ENCODE measurements at regions not wholly inside any gene's neighbourhood (a gene's known extent, or its start where the extent isn't known, plus 50 kb on each side); places are given as distances from the start of the nearest gene placed in this dataset.
"Not testable (repeated sequence)": the region's sequence is repeated elsewhere in the genome, so short reads cannot be mapped to it uniquely, and the experiment has no call there.

DNA sequence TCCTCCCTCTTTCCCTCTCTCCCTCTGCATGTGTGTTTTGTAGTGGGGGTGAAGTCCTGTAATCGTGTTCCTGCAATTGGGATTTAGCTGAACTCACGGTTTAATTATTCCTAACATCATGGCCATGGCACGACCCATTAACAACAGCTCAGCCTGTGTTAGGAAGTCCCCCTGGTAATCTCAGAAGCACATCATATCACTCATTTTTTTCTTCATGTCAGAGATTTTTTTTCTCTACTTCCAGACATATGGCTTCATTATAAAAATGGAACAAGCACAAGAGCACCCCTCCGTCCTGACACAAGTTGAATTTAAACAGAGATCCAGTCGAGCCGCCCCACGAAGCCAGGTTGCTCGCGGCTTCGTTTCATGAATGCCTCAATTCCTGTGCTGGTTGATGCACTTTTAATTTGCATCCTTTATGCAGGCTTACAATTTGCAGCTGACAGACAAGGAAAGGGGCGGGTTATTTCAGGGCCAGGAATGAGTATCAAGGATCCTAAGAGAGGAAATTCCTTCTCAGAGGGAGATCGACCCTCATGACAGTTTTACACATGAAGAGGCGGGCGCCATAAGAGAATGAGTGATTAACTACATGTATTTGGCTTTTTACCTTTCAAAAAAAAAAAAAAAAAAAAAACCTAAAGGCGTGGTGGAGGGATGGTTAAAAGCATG lies 192.9 kb downstream of the MAF start:
- DNase-seq (ENCODE audit: low read depth) = no peak

DNA sequence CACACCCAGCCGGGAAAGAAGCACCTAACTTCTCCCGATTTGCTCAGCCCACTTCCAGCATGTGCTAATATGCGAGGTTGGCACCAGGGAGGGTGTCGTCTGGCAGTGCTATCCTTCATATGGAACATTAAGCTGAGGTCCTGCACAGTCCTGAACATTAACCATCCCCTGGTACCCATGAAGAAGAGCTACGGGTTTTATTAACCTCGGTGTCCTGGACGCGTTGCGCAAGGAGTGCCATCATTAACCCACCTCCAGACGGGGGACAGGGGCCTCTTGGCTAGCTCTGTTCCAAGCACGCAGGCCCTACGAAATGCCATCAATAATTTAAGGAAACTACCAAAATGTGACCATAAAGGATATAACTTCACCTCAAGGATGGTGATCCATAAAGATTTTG lies 193.5 kb downstream of the MAF start:
- no peak for DNase-seq (ENCODE audit: low read depth)

DNA sequence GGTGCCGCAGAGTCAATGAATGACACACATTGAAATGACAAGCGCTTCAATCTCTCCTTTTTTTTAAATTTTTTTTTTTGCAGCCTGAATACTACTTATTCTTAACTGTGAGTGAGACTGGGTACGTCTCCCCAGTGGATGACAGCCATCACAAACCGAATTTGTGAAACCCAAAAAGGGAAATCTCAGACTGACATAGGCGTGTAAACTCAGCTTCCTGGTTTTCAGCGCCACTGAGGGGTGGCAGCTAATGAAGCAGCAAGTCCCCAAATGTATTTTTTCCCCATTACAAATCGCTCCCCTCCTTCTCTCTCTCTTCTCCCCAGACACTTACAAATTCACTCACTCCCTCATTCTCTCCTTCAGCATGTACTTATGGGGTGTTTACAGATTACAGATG lies 196.0 kb downstream of the MAF start:
- DNase-seq (ENCODE audit: low read depth) = no peak

DNA sequence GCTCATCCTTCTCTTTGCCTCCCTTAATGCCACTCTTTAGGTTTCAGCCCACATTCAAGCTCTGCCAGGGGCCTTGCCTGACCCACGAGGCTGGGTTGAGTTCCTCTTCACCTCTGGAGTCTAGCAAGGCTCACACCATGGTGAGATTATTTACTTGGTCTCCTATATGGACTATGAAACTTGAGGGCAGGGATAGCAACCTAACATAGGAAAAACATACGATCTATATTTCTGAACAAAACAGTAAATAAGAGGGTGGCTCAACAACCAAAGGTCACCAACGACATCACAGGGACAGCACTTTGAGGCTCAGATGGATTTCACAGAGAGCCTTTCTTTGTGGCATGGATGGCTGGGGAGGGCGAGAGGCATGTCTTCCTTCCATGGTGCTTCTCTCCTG lies 197.0 kb downstream of the MAF start:
- DNase-seq (ENCODE audit: low read depth) = no peak

DNA sequence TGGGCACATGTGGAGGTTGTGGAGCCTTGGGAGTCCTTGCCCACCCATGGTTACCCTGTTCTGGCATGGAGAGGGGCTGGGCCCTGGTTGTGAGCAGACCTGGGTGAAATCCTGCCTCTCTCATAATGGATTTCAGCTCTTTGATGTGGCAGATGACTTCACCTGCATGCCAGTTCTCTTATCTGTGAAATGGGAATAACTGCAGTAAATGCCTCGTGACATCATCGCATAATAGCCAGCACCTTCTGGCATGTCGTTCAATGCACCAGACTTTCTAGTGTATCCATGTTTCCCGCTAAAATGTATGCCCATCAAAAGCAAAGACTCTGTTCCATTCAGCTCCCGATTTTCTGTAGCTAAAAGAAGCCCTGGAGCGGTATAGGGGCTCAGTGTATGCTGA lies 197.6 kb downstream of the MAF start:
- no peak for DNase-seq (ENCODE audit: low read depth)

DNA sequence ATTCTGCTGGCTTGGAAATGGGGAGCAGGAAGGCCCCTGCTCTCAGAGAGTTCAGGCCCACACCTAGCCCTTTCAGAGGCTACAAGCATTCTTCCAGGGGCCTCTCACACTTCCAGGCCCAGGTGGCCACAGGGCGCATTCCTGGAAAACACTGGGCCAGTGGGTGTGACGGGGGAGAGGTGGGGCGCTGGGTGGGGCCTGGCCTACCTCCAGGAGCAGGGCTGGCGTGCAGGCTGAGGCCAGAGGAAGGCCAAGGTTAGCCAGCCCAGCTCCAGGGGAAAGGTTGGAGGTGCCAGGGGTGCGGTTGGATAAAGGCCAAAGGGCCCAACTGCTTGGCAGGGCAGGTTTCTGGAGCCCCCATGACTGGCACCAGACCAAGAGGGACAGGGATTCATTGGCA lies 198.2 kb downstream of the MAF start:
- no peak for DNase-seq (ENCODE audit: low read depth)

DNA sequence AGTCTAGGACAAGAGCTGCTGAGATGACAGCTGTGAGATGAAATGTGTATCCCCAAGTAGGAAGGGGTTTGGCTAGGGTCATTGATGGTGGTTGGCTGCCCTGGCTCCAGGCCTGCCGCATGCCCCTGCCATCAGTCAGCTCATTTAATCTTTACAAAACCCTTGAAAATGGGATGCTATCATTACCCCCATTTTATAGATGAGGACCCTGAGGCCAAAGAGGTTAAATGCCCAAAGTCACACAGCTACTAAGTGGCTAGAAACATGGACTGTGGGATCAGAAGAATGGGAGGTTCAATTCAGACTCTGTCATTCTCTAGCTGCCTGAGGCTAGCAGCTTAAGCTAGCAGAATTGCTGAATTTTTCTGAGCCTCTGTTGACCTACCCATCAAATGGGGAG lies 198.8 kb downstream of the MAF start:
- DNase-seq (ENCODE audit: low read depth) = no peak

DNA sequence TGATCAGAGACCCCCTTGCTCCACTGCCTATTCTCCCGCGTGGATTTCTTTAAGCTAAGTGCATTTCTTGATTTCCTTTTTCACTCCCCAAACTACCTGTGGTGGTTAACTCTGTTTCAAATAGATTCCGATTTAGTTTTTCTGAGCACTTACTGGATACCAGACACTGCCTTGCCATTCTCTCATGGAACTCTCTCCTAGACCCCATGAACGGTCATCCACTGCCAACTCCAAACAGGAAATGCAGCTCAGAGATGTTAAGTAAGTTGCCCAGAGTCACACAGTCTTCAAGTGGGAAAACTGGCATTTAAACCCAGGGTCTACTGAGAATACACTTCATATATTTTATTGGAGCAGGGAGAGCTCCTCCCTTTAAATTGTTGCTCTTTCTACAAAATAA lies 199.4 kb downstream of the MAF start:
- DNase-seq (ENCODE audit: low read depth) = no peak

DNA sequence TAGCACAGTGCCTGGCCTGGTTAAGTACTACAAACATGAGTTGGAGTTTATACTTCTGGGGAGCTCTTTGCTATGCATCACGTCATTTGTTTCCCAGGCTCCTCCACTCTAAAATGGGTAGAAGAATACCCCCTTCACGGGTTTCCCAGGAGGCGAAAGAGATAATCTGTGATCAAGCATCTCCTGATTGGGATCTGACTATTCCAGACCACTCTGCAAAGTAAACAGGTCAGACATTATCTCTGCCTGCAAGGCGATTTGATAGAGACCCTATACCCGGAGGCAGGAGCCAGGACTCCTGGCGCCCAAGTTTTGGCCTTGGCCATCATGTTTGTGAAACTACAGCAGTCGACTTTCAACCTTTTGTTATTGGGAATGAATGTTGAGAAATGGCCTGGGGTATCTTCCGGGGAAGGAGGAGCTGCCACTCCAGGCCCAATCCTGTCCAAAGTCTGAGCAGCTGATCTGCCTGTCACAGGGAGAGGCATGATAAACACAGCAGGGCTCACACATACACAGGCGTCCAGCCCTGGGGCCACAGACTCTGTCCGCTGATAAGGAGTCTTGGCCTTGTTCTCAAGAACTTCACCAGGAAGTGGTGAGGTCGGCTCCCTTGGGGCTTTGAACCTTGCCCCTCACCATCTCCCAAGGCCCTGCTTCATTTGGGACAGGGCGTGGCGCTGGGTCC lies 199.9 kb downstream of the MAF start:
- DNase-seq (ENCODE audit: low read depth) = no peak

DNA sequence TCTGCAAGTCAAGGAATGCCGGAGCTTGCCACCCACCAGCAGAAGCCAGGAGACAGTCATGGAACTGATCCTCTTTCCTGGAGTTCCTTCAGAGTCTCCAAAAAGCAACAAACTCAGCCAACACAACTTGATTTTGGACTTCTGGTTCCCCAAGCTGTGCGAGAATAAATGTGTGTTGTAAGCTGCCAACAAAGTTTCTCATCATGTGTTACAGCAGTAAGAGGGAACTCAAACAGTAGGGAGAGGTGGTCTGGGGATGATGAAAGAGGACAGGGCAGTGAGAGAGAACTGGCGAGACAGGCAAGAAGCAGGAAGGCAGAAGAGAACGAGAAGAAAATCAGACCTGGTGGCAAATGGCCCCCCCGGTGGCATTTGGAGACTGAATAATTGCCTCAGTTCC lies 204.9 kb downstream of the MAF start:
- DNase-seq (ENCODE audit: low read depth) = no peak

DNA sequence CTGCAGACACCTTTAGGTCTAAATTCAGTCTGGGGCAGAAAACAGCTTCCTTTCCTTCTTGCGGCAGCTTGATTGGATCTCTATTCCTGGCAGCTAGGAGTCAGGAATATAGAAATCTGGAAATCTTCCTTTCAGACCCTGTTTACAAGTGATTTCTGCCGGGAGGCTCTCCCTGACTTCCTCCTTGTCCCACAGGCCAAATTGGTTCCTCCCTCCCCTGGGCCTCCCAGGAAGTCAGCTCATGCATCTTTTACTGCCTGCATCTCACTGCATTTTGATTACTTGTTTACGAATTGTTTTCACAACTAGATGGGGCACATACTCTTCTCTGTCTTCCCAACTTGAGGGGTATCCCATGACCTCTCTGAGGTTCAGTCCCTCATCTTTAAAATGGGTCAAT lies 206.3 kb downstream of the MAF start:
- no peak for DNase-seq (ENCODE audit: low read depth)

DNA sequence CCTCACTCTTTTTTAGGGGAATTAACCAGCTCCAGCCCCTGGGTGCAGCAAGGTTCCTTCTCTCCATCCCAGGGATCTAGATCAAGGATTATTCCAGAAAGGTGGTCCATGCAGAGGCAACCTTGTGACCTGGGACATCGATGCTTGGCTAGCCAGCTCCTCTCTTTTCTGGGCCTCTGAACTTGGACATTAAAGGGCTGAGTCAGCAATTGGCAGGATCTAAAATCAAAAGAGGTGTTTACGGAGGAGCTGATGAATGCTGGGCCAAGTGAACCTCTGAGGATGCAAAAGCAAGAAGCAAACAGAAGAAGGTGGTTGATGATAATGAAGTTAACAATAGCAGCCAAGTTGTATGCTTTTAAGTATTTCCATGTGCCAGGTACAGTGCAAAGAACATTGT lies 207.0 kb downstream of the MAF start:
- DNase-seq (ENCODE audit: low read depth) = no peak

DNA sequence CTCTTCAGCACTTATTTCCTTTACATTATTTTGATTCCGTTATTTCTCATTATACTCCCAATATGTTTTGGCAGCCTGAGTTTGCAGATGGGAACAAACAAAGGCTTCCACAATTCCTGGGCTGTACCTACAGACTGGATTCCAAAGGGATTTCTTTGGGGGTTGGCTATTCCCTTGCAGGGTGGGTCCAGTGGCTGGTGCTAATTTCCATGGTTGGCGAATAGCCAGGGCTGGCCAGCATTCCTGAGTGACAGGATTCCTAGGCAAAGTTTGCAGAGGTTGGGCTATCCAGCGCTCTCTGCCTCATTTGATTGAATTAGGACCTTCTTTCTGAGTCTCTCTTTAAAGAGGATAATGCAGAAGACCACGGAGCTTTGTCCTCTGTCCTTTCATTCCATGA lies 207.4 kb downstream of the MAF start:
- DNase-seq (ENCODE audit: low read depth) = no peak

DNA sequence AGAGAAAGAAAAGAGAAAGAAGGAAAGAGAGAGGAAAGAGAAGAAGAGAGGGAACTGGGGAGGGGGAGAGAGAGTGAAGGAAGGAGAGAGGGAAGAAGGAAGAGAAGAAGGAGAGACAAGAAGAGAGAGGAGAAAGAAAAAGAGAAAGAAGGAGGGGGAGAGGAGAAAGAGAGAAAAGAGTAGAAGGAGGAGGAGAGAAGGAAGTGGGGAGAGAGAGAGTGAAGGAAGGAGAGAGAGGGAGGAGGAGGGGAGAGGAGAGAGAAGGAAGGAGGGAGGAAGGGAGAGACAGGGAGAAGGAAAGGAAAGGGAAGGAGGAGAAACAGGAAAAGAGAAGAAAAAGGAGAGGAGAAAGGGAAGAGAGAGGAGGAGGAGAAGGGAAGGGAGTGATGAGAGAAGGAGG lies 208.5 kb downstream of the MAF start:
- no peak for DNase-seq (ENCODE audit: low read depth)

DNA sequence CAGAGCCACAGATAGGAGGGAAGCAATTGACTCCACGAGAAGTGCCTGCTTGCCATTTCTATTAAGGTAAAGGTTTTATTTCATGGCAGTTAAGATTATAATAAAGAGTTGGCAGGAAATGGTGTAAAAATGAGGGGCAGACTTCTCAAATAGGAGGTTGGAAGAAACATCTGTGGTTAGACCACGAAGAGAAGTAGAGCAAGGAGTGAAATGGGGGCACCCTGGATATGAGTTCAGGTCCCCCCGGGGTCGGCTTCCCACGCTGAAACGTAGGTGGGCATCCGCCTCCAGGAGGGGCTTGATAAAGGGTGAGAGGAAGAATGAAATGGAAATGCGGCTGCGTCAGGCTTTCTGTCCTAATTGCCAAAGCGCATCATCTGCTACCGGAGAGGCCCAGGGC lies 209.1 kb downstream of the MAF start:
- DNase-seq (ENCODE audit: low read depth) = no peak

DNA sequence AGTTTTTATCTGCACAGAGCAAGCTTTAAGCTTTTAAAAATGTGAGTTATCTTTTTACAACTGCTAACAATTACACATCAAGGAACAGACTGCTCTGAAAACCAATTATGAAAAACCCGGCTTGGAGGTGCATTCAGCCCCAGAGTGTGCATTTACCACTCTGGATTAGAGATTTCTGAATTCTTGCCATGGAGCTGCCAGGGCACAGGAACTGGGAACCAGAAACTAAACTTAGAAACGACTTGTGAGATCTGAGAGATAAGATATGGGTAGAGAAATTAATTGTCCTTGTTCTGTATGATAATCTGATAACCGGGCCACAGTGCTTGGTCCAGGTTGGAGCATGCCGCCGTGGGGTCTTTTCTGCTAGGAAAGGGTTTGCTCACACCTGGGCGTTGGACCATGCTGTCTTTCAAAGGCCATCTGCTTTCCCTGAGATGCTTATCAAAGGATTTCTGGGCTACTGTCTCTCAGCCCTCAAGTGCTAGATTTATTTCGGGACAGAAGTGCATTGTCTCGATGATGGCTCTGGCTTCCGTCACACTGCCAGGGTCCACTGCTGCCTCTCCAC lies 210.0 kb downstream of the MAF start:
- no peak for DNase-seq (ENCODE audit: low read depth)

DNA sequence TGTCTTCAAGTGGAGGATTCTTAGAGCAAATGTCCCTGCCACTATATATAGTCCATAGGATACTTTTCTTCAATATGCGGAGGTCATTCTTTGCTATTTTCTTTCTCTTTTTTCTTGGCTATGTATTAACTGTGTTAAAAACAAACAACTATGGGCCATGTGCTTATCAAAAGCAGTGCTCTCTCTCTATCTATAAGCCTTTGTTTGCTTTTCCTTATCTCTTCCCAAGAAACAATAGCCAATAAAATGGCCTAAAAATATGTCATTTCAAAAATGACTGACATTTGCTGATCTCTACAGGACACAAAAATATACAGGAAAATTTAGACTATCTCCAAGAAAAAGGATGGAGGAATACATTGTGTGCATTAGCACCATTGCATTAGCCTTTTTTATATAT lies 212.1 kb downstream of the MAF start:
- no peak for DNase-seq (ENCODE audit: low read depth)

DNA sequence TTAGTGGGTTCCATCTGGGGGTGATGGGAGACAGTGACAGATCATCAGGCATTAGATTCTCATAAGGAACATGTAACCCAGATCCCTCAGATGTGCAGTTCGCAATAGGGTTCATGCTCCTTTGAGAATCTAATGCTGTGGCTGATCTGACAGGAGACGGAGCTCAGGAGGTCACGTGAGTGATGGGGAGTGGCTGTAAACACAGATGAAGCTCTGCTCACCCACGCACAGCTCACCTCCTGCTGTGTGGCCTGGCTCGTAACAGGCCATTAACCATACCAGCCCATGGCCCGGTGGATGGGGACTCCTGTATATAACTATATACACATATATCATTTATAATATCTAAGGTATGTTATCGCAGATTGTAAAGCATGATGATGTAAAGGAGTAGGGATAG lies 214.2 kb downstream of the MAF start:
- DNase-seq (ENCODE audit: low read depth) = no peak

DNA sequence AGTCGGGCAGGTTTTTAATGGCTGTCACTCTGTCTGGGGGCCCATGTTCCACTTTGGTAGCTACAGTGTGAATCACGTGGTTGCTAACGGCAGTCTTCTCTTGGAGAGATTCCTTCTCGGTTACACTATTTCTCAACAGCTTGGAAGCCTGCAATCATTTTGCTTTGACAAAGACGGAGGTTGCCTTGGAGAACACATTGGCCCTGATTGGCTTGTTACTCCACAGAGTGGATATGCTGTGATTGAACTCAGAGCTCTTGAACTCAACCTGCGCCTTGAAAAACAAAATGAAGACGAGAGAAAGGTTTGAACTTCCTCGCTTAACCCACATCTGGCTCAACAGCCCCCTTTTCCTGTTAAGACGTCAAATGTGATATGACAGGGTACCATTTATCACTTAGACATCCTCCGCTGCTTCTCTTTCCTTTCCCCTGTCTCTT lies 218.9 kb downstream of the MAF start:
- DNase-seq (ENCODE audit: low read depth) = no peak

DNA sequence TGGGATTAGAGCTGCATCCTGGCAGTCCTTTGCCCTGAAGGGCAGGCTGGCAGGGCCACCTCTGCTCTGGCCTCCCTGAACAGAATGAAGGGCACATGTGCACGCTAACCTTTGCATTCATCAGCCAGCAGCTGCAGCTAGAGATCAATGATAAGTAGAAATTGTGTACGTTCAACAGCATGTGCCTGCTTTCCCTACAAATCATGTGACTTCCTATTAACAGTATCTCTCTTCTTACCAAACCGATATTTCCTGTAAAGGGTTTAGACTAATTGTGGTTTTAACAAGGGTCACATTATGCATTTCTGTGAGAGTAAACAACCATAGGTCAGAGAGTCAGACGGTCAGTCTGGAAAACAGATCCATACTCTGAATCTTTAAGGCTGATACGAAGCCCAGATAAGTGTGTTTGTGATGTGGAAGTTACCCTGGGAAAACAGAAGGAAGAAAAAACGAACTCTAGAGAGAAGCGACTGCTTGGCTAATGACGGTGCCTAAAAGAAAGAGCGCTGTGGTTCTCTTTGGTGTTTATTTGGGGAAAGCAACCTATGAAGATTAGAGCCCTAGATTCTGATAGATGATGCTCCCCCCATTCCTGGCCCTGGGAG lies 219.4 kb downstream of the MAF start:
- no peak for DNase-seq (ENCODE audit: low read depth)

DNA sequence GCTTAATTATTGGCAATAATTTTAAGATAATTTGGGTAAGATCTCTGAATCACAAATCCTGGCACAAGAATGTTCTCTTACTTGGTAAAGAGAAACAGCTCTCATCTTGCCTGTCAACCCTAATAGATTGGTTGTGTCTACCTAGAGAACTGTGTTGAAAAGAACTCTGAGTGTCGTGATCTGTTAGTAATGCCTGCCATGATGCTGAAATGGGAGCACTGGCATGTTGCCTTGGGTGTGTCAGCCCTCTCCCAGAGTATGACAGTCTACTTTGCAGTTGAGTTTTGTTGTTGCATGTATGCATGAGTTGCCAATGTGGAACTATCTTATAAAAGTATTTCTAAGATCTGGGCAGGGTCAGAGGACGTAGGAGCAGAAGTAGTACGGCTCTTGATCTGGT lies 221.4 kb downstream of the MAF start:
- DNase-seq (ENCODE audit: low read depth) = no peak

DNA sequence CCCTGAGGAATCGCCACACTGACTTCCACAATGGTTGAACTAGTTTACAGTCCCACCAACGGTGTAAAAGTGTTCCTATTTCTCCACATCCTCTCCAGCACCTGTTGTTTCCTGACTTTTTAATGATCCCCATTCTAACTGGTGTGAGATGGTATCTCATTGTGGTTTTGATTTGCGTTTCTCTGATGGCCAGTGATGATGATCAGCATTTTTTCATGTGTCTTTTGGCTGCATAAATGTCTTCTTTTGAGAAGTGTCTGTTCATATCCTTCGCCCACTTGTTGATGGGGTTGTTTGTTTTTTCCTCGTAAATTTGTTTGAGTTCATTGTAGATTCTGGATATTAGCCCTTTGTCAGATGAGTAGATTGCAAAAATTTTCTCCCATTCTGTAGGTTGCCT lies 223.5 kb downstream of the MAF start:
- not testable (repeated sequence) for DNase-seq (ENCODE audit: low read depth)

DNA sequence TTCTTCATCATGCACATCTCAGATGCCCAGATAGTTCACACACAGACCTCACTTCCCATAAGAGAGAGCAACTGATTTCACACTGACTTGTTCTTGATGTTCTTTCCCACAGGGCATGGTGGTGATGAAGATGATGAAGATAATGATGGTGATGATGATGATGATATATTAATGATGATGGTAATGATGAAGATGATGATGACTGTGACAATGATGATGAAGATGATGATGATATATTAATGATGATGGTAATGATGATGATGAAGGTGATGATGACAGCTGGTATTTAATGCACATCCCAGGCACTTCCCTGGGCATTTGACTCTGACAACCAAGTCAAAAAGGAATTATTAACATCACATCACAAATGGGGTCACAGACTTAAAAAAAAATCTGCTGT lies 225.2 kb downstream of the MAF start:
- DNase-seq (ENCODE audit: low read depth) = no peak
